HCT116 (cell line): ENCODE measurements at regions not wholly inside any gene's neighbourhood (a gene's known extent, or its start where the extent isn't known, plus 50 kb on each side); places are given as distances from the start of the nearest gene placed in this dataset.

Experiments used
- ATAC-seq: fragments of 200-7000 bp; cut with Tn5 transposase; 2 replicates; pipeline ENCODE4 v1.9.1; 2020; ENCODE audit warnings: mild to moderate bottlenecking, moderate library complexity
- BruUV-seq: library from RNA; stranded (reverse); fragments of 400-500 nt; replicated peaks from 2 replicates; lab custom pipeline; 2021; lab: Mats Ljungman, UMichigan
- CTCF ChIA-PET: fragments of 300-600 bp; sonication (Branson Sonifier 250); formaldehyde crosslinking; loops from one replicate; lab custom pipeline; 2021; ENCODE audit warnings: antibody characterized with exemption; lab: Charles Lee
- POLR2A ChIA-PET: fragments of 300-600, 350-600 bp; sonication (Branson Sonifier 250); formaldehyde crosslinking; loops from one replicate; lab custom pipeline; 2021; ENCODE audit warnings: antibody characterized with exemption; lab: Charles Lee
- RAD21 ChIA-PET, 2 experiments: fragments of 300-600 bp; sonication (Branson Sonifier 250); formaldehyde crosslinking; loops; one replicate each; lab custom pipeline; 2023; ENCODE audit warnings: low total read pairs in 2 of 2; ENCODE audit not compliant: uncharacterized antibody in 2 of 2, unreplicated experiment in 2 of 2, low non-redundant PET in 1 of 2; lab: Charles Lee
- DNase-seq: peaks from one replicate; pipeline ENCODE4 v3.0.0-alpha.2; 2010; ENCODE audit warnings: low read depth, low spot score
- H2AFZ ChIP-seq: fragments of 200-600 bp; shearing (Covaris generic), sonication (generic); 2 replicates; pipeline ENCODE4 v1.6.1; 2017; ENCODE audit warnings: low read depth, mixed run types, mixed read lengths, antibody characterized with exemption, low read length; ENCODE audit not compliant: poor library complexity, severe bottlenecking
- H3K27ac ChIP-seq: 2 replicates; pipeline ENCODE4 v1.5.1; 2012; ENCODE audit warnings: low read depth, low read length
- H3K27me3 ChIP-seq: fragments of 200-600 bp; sonication (generic); 2 replicates; pipeline ENCODE4 v1.6.1; 2016; ENCODE audit warnings: mixed run types, low read length, mixed read lengths; ENCODE audit not compliant: insufficient read depth
- H3K36me3 ChIP-seq, 2 experiments: fragments of 200-500 bp in 1 of 2; fragments of 200-600 bp in 1 of 2; sonication (Bioruptor generic) in 1 of 2; sonication (generic) in 1 of 2; 2 replicates each; pipeline versions ENCODE4 v1.5.1 to v1.6.1; 2014 to 2016; ENCODE audit warnings: low read length in 2 of 2, inconsistent platforms in 1 of 2, mixed read lengths in 1 of 2, mixed run types in 1 of 2; ENCODE audit not compliant: insufficient read depth in 2 of 2, control insufficient read depth in 1 of 2
- H3K4me1 ChIP-seq, 2 experiments: fragments of 200-600 bp in 1 of 2; sonication (generic) in 1 of 2; 2 replicates each; pipeline versions ENCODE4 v1.5.1 to v1.6.1; 2012 to 2017; ENCODE audit warnings: low read length in 2 of 2, inconsistent platforms in 1 of 2, mild to moderate bottlenecking in 1 of 2, mixed read lengths in 1 of 2, mixed run types in 1 of 2, moderate library complexity in 1 of 2; ENCODE audit not compliant: insufficient read depth in 2 of 2, control insufficient read depth in 1 of 2
- H3K4me2 ChIP-seq: fragments of 200-600 bp; sonication (generic); 2 replicates; pipeline ENCODE4 v1.6.1; 2017; ENCODE audit warnings: mixed run types, low read length, mixed read lengths
- H3K4me3 ChIP-seq, 2 experiments: fragments of 200-600 bp in 1 of 2; sonication (generic) in 1 of 2; replicated peaks in 1 of 2; 2 replicates each; pipeline ENCODE4 v1.5.1; 2011 to 2016; ENCODE audit warnings: low read length in 2 of 2, control low read depth in 1 of 2, low read depth in 1 of 2, mild to moderate bottlenecking in 1 of 2, mixed read lengths in 1 of 2, mixed run types in 1 of 2
- H3K79me2 ChIP-seq: fragments of 200-600 bp; sonication (generic); 2 replicates; pipeline ENCODE4 v1.6.1; 2017; ENCODE audit warnings: mild to moderate bottlenecking, mixed run types, low read length, moderate library complexity, mixed read lengths; ENCODE audit not compliant: insufficient read depth
- H3K9ac ChIP-seq: fragments of 200-600 bp; sonication (generic); 2 replicates; pipeline ENCODE4 v1.6.1; 2016; ENCODE audit warnings: low read length, mixed read lengths
- H3K9me2 ChIP-seq: fragments of 200-600 bp; sonication (generic), shearing (Covaris generic); 2 replicates; pipeline ENCODE4 v1.6.1; 2017; ENCODE audit warnings: mixed run types, mild to moderate bottlenecking, moderate library complexity; ENCODE audit not compliant: insufficient read depth
- H3K9me3 ChIP-seq, 2 experiments: fragments of 200-500 bp in 1 of 2; fragments of 200-600 bp in 1 of 2; sonication (Bioruptor generic) in 1 of 2; sonication (generic) in 1 of 2; 2 replicates each; pipeline ENCODE4 v1.6.1; 2014 to 2017; ENCODE audit warnings: low read length in 2 of 2, mixed read lengths in 2 of 2, inconsistent platforms in 1 of 2, low read depth in 1 of 2, mild to moderate bottlenecking in 1 of 2, mixed run types in 1 of 2, moderate library complexity in 1 of 2; ENCODE audit not compliant: control insufficient read depth in 1 of 2, insufficient read depth in 1 of 2
- H4K20me1 ChIP-seq: fragments of 200-600 bp; sonication (generic), shearing (Covaris generic); 2 replicates; pipeline ENCODE4 v1.6.1; 2017; ENCODE audit warnings: mixed run types, mild to moderate bottlenecking, moderate library complexity; ENCODE audit not compliant: insufficient read depth
- ATF3 ChIP-seq: IDR thresholded peaks from 2 replicates; pipeline ENCODE4 v1.6.1; 2012
- CTCF ChIP-seq, 3 experiments: fragments of 200-600 bp in 1 of 3; sonication (generic) in 1 of 3; IDR thresholded peaks in 2 of 3; conservative IDR thresholded peaks in 1 of 3; 2 replicates each; pipeline ENCODE4 v1.5.1; 2012 to 2017; ENCODE audit warnings: low read depth in 2 of 3, low read length in 2 of 3, antibody characterized with exemption in 1 of 3, borderline replicate concordance in 1 of 3, control low read depth in 1 of 3, mild to moderate bottlenecking in 1 of 3, mixed read lengths in 1 of 3, mixed run types in 1 of 3, moderate library complexity in 1 of 3; ENCODE audit not compliant: insufficient read depth in 1 of 3
- EGR1 ChIP-seq: IDR thresholded peaks from 2 replicates; pipeline ENCODE4 v1.6.1; 2012; ENCODE audit warnings: low read depth
- EZH2phosphoT487 ChIP-seq: fragments of 200-600 bp; IDR thresholded peaks from 2 replicates; pipeline ENCODE4 v1.6.1; 2018; ENCODE audit warnings: antibody characterized with exemption, borderline replicate concordance
- JUND ChIP-seq: IDR thresholded peaks from 2 replicates; pipeline ENCODE4 v1.6.1; 2012
- REST ChIP-seq: IDR thresholded peaks from 2 replicates; pipeline ENCODE4 v1.6.1; 2012; ENCODE audit warnings: low read depth
- SP1 ChIP-seq: IDR thresholded peaks from 2 replicates; pipeline ENCODE4 v1.6.1; 2012; ENCODE audit warnings: low read depth
- TCF7L2 ChIP-seq: IDR thresholded peaks from 2 replicates; pipeline ENCODE4 v1.7.0; 2011; ENCODE audit warnings: borderline replicate concordance, inconsistent platforms; ENCODE audit not compliant: insufficient read depth, insufficient read length; ENCODE audit errors: extremely low read depth
- ZFX ChIP-seq: fragments of 450-650 bp; IDR thresholded peaks from 2 replicates; pipeline ENCODE4 v1.6.1; 2017
- intact Hi-C: fragments of 100-400 bp; cut with micrococcal nuclease; formaldehyde crosslinking; loops from 2 replicates; pipeline ENCODE4 v1.10.0; 2022

GRCh38 chr21:27808923-27809322, 842.0 kb upstream of the ADAMTS5 start:
- Histone ChIP-seq H3K27ac (no peak overlapping the region), H3K9me2 (no peaks in the 10 kb centered on the region), H3K4me2 (no peak overlapping the region), H3K79me2 (no peaks in the 10 kb centered on the region)
- RAD21 ChIA-PET, result no interaction called here
- intact Hi-C loops, result no loop called here
- DNase-seq, result no peak
- POLR2A ChIA-PET, result no interaction called here
- ATAC-seq, result no peak
- TF ChIP-seq EZH2phosphoT487, result no peak
- TF ChIP-seq EGR1, result no peak
- no peak for TF ChIP-seq ZFX
- no peak for TF ChIP-seq ATF3
- TF ChIP-seq TCF7L2, result no peak
- no peak for TF ChIP-seq SP1
- no peak for TF ChIP-seq JUND
- no peak for TF ChIP-seq REST
- no peak for TF ChIP-seq CTCF (IDR thresholded peaks at IDR 0.05 in 2 of 3, conservative IDR thresholded peaks at IDR 0.05 in 1 of 3; ENCODE audit: borderline replicate concordance in 1 of 3, insufficient read depth in 1 of 3, low read depth in 2 of 3, low read length in 2 of 3)
- TF ChIP-seq, all 23 proteins: peak for 0
- no peaks in the 10 kb centered on the region for H3K36me3 ChIP-seq
- no peaks in the 10 kb centered on the region for H3K4me1 ChIP-seq
- BruUV-seq, result no TSS peak
- CTCF ChIA-PET, result no interaction called here
- H3K9ac ChIP-seq, result no peak overlapping the region
- H3K27me3 ChIP-seq, result no peaks in the 10 kb centered on the region
- H3K9me3 ChIP-seq, result peaks cover 7 to 37% of the 10 kb centered on the region in 2 experiments; a peak in 2 of 4 replicates
- H3K4me3 ChIP-seq, result no peak overlapping the region
- H2AFZ ChIP-seq, result no peak overlapping the region
- H4K20me1 ChIP-seq, result no peaks in the 10 kb centered on the region
